ENCODE measurements at regions not wholly inside any gene's neighbourhood (a gene's known extent, or its start where the extent isn't known, plus 50 kb on each side); places are given as distances from the start of the nearest gene placed in this dataset.

DNA sequence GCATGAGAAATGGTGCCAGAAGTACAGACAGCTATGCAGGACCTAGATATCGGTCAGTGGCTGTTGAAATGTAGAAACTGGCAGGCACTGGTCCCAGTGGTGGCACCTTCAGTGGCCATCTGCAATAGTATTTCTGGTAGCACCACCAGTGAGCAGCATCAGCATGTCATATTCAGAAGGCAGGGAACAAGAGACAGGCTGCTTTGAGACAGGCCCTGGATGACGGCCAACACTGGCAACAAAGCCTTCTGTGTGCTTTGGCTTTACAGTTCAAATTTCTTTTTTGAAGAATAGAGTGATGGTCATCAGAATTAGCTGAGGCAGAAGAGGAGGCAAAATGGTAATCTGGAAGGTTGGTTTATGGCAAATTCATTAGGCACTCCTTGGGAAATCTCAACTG, 273.4 kb upstream of the SLC16A7 start:
- ATAC-seq = no peak
- no peak for TF ChIP-seq REST (IDR thresholded peaks at IDR 0.05; ENCODE audit: low read depth)
- TF ChIP-seq ELF1 (IDR thresholded peaks at IDR 0.05; ENCODE audit: borderline replicate concordance, low read depth) = no peak
- no peak for TF ChIP-seq CEBPB (IDR thresholded peaks at IDR 0.05; ENCODE audit: low read depth)
- no peak for TF ChIP-seq CBX3 (IDR thresholded peaks at IDR 0.05; ENCODE audit: low read depth)
- TF ChIP-seq, protein P1, sequence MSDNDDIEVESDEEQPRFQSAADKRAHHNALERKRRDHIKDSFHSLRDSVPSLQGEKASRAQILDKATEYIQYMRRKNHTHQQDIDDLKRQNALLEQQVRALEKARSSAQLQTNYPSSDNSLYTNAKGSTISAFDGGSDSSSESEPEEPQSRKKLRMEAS (IDR thresholded peaks at IDR 0.05) = no peak
- no peak for TF ChIP-seq EZH2phosphoT487 (IDR thresholded peaks at IDR 0.05; ENCODE audit: borderline replicate concordance)
- no peak for TF ChIP-seq EZH2 (IDR thresholded peaks at IDR 0.05)
- TF ChIP-seq, protein P2, sequence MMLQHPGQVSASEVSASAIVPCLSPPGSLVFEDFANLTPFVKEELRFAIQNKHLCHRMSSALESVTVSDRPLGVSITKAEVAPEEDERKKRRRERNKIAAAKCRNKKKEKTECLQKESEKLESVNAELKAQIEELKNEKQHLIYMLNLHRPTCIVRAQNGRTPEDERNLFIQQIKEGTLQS (IDR thresholded peaks at IDR 0.05) = no peak
- TF ChIP-seq ZFX (IDR thresholded peaks at IDR 0.05) = no peak
- TF ChIP-seq TCF7L2 (IDR thresholded peaks at IDR 0.05; ENCODE audit: borderline replicate concordance, extremely low read depth, insufficient read depth, insufficient read length) = no peak
- TF ChIP-seq FOSL1 (IDR thresholded peaks at IDR 0.05; ENCODE audit: low read depth) = no peak
- no peak for TF ChIP-seq SIN3A (IDR thresholded peaks at IDR 0.05; ENCODE audit: low read depth)
- no peak for TF ChIP-seq JUND (IDR thresholded peaks at IDR 0.05)
- no peaks in the 10 kb centered on the region for H3K9me3 ChIP-seq (ENCODE audit: control insufficient read depth in 1 of 2, insufficient read depth in 1 of 2, low read depth in 1 of 2, low read length in 2 of 2)
- DNase-seq (ENCODE audit: low read depth, low spot score) = no peak
- H4K20me1 ChIP-seq (ENCODE audit: insufficient read depth) = no peaks in the 10 kb centered on the region
- RAD21 ChIA-PET (ENCODE audit: low non-redundant PET in 1 of 2, low total read pairs in 2 of 2, uncharacterized antibody in 2 of 2, unreplicated experiment in 2 of 2) = no interaction called here
- CTCF ChIA-PET = no interaction called here
- H3K27me3 ChIP-seq (ENCODE audit: insufficient read depth, low read length) = no peaks in the 10 kb centered on the region
- no peak overlapping the region for H3K9ac ChIP-seq (ENCODE audit: low read length)
- intact Hi-C loops (cut with micrococcal nuclease) = no loop called here
- no peak overlapping the region for H3K27ac ChIP-seq (ENCODE audit: low read depth, low read length)
- no TSS peak for BruUV-seq (replicated peaks)
- no peak overlapping the region for H2AFZ ChIP-seq (ENCODE audit: low read depth, low read length, poor library complexity, severe bottlenecking)
- H3K4me1 ChIP-seq (ENCODE audit: control insufficient read depth in 1 of 2, insufficient read depth in 2 of 2, low read length in 2 of 2) = no peaks in the 10 kb centered on the region
- POLR2A ChIA-PET = no interaction called here
- no peaks in the 10 kb centered on the region for H3K79me2 ChIP-seq (ENCODE audit: insufficient read depth, low read length)
- H3K4me2 ChIP-seq (ENCODE audit: low read length) = no peak overlapping the region
- H3K36me3 ChIP-seq (ENCODE audit: control insufficient read depth in 1 of 2, insufficient read depth in 2 of 2, low read length in 2 of 2) = no peaks in the 10 kb centered on the region
- H3K9me2 ChIP-seq (ENCODE audit: insufficient read depth) = no peaks in the 10 kb centered on the region
- H3K4me3 ChIP-seq (replicated peaks in 1 of 2; ENCODE audit: low read depth in 1 of 2, low read length in 2 of 2) = no peak overlapping the region
